ENCODE measurements at regions not wholly inside any gene's neighbourhood (a gene's known extent, or its start where the extent isn't known, plus 50 kb on each side); places are given as distances from the start of the nearest gene placed in this dataset.
"Not testable (repeated sequence)": the region's sequence is repeated elsewhere in the genome, so short reads cannot be mapped to it uniquely, and the experiment has no call there.

GRCh38 chr10:114872519-114873087 lies 51.0 kb downstream of the FHIP2A start:
- H3K27me3 Mint-ChIP-seq, result peaks cover 57% of the 10 kb centered on the region
- DNase-seq (no peak), ATAC-seq (no peak)
- H3K9me3 Mint-ChIP-seq, result no peaks in the 10 kb centered on the region
- peaks cover 24% of the 10 kb centered on the region for H3K4me1 Mint-ChIP-seq
- H3K4me3 Mint-ChIP-seq, result no peak overlapping the region
- H3K27ac Mint-ChIP-seq, result no peak overlapping the region

GRCh38 chr10:114874827-114875411 lies 53.3 kb downstream of the FHIP2A start:
- peak; percentile 62 for ATAC-seq
- Mint-ChIP-seq H3K27ac (no peak overlapping the region), H3K27me3 (peaks cover 73% of the 10 kb centered on the region), H3K9me3 (no peaks in the 10 kb centered on the region), H3K4me1 (peaks cover 32% of the 10 kb centered on the region), H3K4me3 (peak overlapping the region; percentile 24 to 29)
- DNase-seq, result no peak

- not testable (repeated sequence) for H3K9me3 Mint-ChIP-seq, H3K4me3 Mint-ChIP-seq, ATAC-seq, DNase-seq
- Mint-ChIP-seq H3K4me1 (peaks cover 33% of the 10 kb centered on the region), H3K27me3 (peaks cover 73% of the 10 kb centered on the region), H3K27ac (peak overlapping the region in 1 of 2 donors; percentile 42)
Measured at GRCh38 chr10:114875590-114876081, 54.1 kb downstream of the FHIP2A start.

GRCh38 chr10:114876169-114876568 lies 54.6 kb downstream of the FHIP2A start:
- no peak for DNase-seq
- Mint-ChIP-seq H3K4me3 (no peak overlapping the region), H3K4me1 (peaks cover 33% of the 10 kb centered on the region), H3K27ac (no peak overlapping the region), H3K27me3 (peaks cover 71% of the 10 kb centered on the region), H3K9me3 (no peaks in the 10 kb centered on the region)
- peak; percentile 5 for ATAC-seq

GRCh38 chr10:114876602-114877300 lies 55.2 kb downstream of the FHIP2A start:
- no peak overlapping the region for H3K27ac Mint-ChIP-seq
- H3K27me3 Mint-ChIP-seq, result peaks cover 70% of the 10 kb centered on the region
- peaks cover 33% of the 10 kb centered on the region for H3K4me1 Mint-ChIP-seq
- H3K4me3 Mint-ChIP-seq, result no peak overlapping the region
- DNase-seq, result peak; percentile 43 to 46
- no peaks in the 10 kb centered on the region for H3K9me3 Mint-ChIP-seq
- peak; percentile 83 for ATAC-seq

- no peak overlapping the region for H3K4me3 Mint-ChIP-seq
- DNase-seq, result no peak
- H3K27ac Mint-ChIP-seq, result no peak overlapping the region
- peaks cover 33% of the 10 kb centered on the region for H3K4me1 Mint-ChIP-seq
- no peaks in the 10 kb centered on the region for H3K9me3 Mint-ChIP-seq
- no peak for ATAC-seq
- peaks cover 68% of the 10 kb centered on the region for H3K27me3 Mint-ChIP-seq
Measured at GRCh38 chr10:114877301-114877644, 55.7 kb downstream of the FHIP2A start.

GRCh38 chr10:114879093-114879492 lies 57.5 kb downstream of the FHIP2A start:
- Mint-ChIP-seq H3K27ac (no peak overlapping the region), H3K4me1 (peaks cover 33% of the 10 kb centered on the region), H3K27me3 (peaks cover 61% of the 10 kb centered on the region), H3K4me3 (no peak overlapping the region), H3K9me3 (no peaks in the 10 kb centered on the region)
- ATAC-seq (no peak), DNase-seq (no peak)

GRCh38 chr10:114879541-114880158 lies 58.1 kb downstream of the FHIP2A start:
- peaks cover 61% of the 10 kb centered on the region for H3K27me3 Mint-ChIP-seq
- DNase-seq, result peak; percentile 38 to 48

GRCh38 chr10:114881417-114881816 lies 56.6 kb upstream of the TRUB1 start:
- Mint-ChIP-seq H3K27me3 (peaks cover 51% of the 10 kb centered on the region), H3K4me1 (peaks cover 16% of the 10 kb centered on the region), H3K9me3 (no peaks in the 10 kb centered on the region), H3K4me3 (no peak overlapping the region), H3K27ac (no peak overlapping the region)
- no peak for ATAC-seq
- no peak for DNase-seq

More at GRCh38 chr10:114879541-114880158, 58.1 kb downstream of the FHIP2A start:
- ATAC-seq, result peak; percentile 56
- H3K4me3 Mint-ChIP-seq, result peak overlapping the region in 1 of 2 donors; percentile 55
- no peaks in the 10 kb centered on the region for H3K9me3 Mint-ChIP-seq
- H3K27ac Mint-ChIP-seq, result no peak overlapping the region
- peaks cover 33% of the 10 kb centered on the region for H3K4me1 Mint-ChIP-seq

- peaks cover 46% of the 10 kb centered on the region for H3K27me3 Mint-ChIP-seq
Measured at GRCh38 chr10:114881901-114882300, 56.1 kb upstream of the TRUB1 start.

GRCh38 chr10:114885443-114885842 lies 52.6 kb upstream of the TRUB1 start:
- Mint-ChIP-seq H3K27ac (no peak overlapping the region), H3K4me1 (no peaks in the 10 kb centered on the region), H3K4me3 (no peak overlapping the region), H3K27me3 (peaks cover 23% of the 10 kb centered on the region), H3K9me3 (no peaks in the 10 kb centered on the region)
- DNase-seq (no peak), ATAC-seq (no peak)

More at GRCh38 chr10:114881901-114882300, 56.1 kb upstream of the TRUB1 start:
- Mint-ChIP-seq H3K9me3 (no peaks in the 10 kb centered on the region), H3K27ac (no peak overlapping the region), H3K4me1 (peaks cover 12% of the 10 kb centered on the region), H3K4me3 (no peak overlapping the region)
- ATAC-seq, result no peak
- DNase-seq, result no peak
